SW 1271 (cell line): ENCODE measurements at regions not wholly inside any gene's neighbourhood (a gene's known extent, or its start where the extent isn't known, plus 50 kb on each side); places are given as distances from the start of the nearest gene placed in this dataset.
"Not testable (repeated sequence)": the region's sequence is repeated elsewhere in the genome, so short reads cannot be mapped to it uniquely, and the experiment has no call there.

ENCODE experiments used
- DNase-seq, 2 experiments: peaks; one replicate each; lab custom pipeline; 2025; lab: John Stamatoyannopoulos, UW

DNA sequence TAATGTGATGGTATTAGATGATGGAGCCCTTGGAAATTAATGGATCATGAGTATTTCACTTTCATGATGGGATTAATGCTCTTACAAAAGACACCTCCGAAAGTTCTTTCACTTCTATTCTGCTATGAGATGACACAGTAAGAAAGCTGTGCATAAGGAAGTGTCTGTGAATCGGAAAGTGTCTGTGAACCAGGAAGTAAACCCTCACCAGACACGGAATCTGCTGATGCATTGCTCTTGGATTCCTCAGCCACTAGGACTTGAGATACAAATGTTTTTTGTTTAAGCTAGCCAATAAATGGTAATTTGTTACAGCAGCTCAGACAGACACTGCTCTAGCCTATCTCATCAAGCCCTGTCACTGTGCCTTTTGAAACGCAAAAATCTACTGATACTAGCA is 440.4 kb upstream of the PRR20A start:
- DNase-seq = no peak

DNA sequence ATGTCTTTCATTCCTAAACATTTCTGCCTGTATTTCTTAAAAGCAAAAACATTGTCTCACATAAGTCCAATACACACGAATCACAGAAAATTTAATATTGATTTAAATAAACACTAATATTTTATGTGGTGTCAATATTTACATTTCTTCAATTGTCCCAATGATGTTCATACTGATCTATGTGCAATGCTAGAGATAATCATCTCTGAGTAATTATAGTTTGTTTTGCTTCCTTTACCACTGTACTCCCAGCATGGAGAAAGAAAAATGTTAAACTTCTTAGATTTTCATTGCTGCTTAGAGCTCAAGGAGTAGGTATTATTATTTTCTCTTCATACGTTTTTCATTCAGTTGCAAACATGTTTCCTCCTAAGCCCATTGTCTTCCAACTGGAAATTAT is 434.2 kb upstream of the PRR20A start:
- DNase-seq = no peak

DNA sequence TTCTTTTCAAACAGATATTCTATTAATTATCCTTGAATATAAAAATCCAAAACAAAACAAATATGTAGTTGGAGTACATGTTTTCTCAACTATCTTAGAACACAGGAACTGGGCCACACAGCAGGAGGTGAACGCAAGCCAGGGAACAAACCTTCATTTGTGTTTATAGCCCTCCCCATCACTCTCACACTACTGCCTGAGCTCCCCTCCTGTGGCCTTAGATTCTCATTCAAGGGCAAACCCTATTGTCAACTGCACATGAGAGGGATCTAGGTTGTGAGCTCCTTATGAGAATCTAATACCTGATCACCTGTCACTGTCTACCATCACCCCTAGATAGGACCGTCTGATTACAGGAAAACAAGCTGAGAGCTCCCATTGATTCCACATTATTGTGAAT is 427.1 kb upstream of the PRR20A start:
- DNase-seq = no peak

DNA sequence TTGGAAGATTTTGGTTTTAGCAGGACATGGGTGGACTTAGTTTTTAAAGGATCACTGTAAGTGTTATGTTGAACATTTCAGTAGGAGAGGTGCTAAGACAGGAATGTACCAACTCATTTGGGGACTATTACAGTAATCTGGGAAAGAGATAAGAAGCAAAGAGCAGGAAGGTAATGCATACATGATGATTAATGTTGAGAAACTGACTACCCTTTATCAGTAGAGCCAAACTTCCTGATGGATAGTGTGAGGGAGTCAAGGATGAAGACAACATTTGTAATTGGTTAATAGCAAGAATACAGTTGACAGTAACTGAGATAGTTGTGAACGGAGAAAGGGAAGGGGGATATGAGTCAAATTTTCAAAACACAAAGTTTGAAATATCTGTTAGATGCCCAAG is 421.9 kb upstream of the PRR20A start:
- DNase-seq = no peak

DNA sequence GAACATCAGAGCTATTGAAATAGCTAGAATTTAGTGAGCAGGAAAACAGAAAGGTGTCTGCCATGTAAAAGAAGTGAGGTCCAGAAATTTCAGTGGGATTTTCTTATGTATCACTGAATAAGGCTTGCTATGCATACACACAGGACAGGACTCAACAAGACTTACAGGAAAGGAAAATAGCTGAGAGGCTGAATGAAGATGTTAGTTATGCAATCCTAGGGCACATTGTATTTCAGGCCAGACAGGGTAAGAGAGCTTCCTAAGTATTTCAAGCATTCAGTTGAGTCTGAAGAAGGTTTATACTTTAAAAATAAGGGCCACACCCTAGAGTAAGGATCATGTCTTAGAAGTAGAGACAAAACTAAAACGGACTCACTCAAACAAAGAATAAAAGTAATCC is 419.9 kb upstream of the PRR20A start:
- DNase-seq = no peak

DNA sequence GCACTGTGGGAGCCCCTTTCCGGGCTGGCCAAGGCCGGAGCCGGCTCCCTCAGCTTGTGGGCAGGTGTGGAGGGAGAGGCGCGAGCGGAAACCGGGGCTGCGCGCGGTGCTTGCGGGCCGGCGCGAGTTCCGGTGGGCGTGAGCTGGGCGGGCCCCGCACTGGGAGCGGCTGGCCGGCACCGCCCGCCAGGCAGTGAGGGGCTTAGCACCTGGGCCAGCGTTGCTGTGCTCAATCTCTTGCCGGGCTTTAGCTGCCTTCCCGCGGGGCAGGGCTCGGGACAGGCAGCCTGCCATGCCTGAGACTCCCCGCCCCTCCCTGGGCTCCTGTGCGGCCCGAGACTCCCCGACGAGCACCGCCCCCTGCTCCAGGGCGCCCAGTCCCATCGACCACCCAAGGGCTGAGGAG is 405.2 kb upstream of the PRR20A start:
- DNase-seq = no peak

DNA sequence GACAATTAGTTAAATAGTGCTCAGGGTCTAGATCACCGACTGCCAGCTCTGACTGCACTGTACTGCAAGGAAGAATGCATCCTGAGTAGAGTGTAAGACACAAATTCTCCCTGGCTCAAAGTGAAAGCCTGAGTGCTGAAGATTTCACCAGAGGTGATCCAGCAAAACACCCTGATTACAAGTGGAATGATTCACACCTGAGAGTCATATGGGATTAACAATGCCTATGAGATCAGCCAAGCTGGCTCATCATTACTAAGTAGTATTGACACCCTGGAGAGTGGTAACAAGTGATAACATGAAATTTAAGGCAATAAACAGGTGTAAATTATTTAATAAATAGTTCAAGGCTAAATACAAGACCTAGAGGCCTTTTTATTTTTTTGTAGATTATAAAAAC is 403.8 kb upstream of the PRR20A start:
- no peak for DNase-seq

DNA sequence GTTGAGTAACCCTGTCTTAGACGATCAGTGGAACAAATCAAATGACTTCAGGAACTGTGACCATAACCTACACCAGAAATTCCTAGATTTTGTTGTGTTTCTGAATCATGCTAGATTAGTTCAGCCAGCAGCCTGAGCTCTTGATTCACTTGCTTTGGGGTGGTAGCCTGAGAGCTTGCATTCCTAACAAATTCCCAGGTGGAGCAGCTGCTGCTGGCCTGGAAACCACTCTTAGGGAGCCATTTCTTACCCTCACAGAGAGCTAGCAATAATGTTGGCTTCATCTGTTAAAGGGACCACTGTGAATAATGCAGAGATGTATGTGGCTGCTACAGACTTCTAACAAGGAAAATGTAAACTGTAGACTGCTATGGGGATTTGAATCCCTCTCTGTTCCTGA is 388.1 kb upstream of the PRR20A start:
- no peak for DNase-seq

DNA sequence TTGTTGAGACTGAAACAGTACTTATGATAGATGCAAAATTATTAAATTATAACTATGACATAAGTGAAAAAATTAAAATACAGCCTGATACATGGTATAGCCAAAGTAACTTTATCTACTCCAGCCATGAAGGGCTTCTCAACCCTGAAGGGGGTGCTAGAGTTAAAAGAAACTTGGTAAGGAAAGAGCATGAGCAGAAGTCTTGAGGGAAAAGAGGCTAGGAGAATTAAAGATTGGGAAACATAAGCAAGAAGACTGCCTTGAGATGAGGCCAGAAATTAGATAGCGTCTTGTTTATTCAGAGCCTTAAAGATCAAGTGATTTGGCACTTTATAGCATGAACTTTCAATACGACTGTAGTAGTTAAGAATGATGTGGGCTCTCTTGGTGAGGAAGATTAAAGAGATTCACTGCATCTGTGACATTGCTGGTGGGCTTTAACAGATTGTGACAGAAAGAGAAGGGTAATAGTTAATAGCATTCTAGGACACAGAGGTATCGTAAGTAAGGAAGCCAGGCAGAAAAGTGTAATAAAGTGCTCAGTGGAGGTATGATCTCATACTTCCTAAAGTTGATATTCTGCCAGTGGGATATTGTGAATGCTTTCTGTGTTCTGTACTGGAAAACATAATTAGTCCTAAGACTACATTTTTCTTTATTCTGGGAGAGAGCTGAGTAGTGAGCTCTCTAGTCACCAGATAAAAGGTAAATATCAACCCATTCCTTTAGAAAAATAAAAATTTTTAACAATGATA is 385.4 kb upstream of the PRR20A start:
- no peak for DNase-seq

DNA sequence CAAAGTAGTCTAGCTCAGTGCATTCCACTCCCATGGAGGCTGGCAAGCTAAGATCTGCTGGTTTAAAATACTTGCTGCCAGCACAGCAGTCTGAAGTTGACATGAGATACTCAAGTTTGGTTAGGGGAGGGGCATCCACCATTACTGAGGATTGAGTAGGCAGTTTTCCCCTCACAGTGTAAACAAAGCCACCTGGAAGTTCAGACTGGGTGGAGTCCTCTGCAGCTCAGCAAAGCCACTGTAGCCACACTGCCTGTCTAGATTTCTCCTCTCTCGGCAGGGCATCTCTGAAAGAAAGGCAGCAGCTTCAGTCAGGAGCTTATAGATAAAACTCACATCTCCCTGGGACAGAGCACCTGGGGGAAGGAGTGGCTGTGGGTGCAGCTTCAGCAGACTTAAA is 377.4 kb upstream of the PRR20A start:
- not testable (repeated sequence) for DNase-seq

DNA sequence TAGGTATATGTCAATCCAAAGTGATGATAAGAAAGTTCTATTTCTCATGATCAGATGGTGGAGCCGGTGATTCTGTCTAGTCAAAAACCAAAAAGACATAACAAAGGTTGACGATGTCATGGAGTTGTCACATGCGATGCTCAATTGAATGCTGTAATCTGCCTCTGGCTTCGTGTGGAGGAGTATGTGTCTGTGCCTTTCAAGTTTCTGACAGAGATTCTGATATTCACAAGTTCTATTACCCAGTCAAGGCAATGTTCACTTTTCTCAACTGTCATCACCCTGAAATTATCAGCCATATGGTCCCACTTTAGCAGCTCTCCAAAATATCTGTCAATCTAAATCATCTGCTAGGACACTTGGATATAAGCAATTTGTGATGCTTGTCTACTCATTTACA is 367.6 kb upstream of the PRR20A start:
- DNase-seq = no peak

DNA sequence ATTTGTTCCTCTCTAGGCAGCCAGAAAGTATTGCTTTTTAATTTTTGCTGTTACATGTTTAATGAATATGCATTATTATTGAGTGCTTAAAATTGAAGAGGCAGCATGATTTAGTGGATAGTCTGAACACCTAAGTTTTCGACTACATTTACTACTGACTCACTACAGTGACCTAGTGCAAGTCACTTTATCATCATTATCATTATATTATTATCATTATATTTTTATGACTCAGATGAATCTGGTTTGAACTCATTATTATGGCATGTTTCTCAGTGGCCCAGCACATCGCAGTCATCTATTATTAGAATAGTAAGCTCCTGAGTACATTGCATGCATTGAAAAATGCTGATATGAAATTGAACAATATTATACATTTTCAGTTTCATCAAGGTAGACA is 351.2 kb upstream of the PRR20A start:
- no peak for DNase-seq

DNA sequence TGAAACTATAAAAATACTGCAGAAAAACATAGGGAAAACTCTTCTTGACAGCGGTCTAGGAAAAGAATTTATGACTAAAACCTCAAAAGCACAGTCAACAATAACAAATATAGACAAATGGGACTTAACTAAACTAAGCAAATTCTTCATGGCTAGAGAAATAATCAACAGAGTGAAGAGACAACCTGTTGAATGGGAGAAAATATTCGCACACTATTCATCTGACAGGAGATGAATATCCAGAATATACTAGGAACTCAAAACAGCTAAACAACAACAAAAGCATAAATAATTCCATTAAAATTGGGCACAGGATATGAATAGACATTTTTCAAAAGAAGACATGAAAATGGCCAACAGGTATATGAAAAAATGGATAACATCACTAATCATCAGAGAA is 303.6 kb upstream of the PRR20A start:
- DNase-seq = no peak

DNA sequence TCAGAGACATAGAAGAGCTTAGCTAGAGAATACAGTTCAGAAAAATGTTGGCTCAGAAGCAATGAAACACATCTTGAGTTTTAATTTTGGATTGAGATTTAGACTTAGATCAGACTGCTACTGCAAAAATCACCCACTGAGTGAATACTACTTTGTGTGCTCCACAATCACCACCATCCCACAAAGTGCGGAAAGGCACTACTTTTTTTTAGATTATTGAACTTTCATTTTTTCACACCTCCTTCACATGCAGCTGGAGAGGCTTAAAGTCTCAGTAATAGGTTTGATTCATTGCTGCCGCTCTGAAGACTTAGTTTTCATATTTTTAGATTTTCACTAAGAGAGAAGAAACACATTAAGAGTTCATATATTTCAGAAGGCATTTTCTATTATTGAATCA is 289.9 kb upstream of the PRR20A start:
- no peak for DNase-seq

DNA sequence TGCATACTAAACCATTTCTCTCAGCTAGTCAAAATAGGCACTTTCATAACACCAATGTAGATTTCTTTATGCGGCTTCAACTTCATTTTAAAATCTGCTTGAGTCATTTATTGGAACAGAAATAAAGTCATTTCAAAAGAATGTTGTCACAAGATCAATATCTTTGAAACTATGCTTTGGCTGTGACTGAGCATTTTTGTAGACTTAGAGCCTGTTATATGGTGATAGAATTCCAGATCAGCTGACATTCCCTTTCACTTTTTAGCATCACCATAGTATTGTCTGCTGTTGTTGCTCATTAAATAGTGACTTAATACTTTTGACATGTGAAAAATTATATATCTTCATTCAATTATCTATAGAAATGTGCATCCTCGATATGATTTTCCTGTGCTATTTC is 279.2 kb upstream of the PRR20A start:
- DNase-seq = no peak

DNA sequence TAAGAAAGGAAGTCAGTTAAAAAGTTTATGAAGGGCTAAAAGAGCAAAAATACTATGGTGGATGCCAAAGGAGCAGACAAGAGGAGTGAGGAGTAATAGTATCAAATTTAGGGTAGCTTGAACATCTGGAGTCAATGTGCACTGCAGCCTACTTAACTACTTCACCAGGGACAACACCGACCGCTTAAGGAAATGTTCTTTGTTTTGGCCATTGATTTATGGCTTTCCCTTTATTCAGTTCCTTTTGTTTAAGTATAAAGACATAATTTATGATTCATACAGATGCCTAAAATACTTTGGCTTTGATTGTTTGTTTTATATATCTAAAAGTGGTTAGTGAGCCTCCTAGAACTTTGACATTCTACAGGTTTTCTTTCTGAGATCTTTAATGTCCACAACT is 276.3 kb upstream of the PRR20A start:
- DNase-seq = no peak

DNA sequence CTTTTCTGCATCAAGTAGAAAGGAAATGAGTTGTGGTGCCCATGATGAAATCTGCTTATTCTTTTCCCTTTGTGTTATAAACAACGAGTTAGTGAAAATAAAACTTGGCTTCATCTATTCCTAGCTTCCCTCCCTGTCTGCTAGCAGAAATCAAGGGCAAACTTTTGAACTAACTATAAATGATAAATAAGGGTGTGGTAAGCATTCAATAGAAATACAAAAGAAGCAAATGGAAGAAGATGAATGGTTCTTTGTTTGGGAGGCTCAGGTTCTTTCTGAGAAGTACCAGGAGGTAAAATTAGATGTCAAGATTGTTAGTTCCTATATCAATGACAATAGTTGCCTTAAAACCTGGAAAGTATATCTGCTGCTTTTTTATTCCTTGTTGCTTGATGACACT is 275.3 kb upstream of the PRR20A start:
- DNase-seq = no peak

DNA sequence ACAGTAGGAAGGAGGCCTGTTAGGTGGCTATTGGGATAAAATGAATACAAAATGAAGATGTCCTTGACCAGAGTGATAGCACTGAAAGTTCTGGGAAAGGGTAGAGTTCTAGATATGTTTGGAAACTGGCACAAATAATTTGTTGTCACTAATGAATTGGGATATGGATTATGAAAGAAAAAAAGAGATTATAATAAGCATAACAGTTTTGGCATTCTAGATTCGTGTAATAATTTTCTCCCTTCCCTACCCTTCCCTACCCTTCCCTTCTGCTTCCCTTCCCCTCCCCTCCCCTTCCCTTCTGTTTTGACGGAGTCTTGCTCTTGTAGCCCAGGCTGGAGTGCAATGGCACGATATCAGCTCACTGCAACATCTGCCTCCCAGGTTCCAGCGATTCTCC is 271.0 kb upstream of the PRR20A start:
- DNase-seq = no peak

DNA sequence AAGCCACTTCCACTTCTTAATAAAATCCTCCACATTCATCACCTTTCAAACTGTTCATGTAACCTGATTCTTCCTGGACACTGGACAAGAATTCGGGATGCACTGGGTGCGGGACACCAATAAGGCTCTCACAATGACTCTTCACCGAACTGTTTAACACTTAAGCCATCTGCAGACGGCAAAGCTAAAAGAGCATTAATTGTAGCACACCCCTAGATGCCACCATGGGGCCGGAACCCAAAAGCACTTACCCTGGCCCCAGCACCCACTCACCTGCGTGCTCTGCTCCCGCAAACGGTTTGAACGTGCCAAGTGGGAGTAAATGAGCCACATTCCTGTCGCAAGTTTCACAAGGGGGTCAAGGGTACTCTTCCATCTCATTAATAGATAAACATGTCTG is 254.3 kb upstream of the PRR20A start:
- DNase-seq = no peak

DNA sequence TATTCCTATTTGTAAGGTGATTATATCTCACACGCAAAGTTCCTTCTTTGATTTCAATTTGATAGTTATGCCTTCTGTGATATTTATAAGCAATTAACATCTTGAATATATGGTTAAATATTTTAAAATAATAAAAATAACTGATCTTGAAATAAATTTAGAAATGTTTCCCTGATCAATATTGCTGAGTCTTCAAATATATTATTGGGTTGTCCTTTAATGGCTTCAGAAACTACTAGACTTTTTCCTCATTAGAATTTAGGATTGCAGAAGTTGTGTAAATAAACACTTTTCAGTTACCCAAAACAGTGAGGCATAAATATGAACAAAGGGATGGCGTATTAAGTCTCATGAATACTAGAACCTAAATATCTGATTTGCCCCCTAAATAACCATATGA is 252.3 kb upstream of the PRR20A start:
- DNase-seq = no peak

DNA sequence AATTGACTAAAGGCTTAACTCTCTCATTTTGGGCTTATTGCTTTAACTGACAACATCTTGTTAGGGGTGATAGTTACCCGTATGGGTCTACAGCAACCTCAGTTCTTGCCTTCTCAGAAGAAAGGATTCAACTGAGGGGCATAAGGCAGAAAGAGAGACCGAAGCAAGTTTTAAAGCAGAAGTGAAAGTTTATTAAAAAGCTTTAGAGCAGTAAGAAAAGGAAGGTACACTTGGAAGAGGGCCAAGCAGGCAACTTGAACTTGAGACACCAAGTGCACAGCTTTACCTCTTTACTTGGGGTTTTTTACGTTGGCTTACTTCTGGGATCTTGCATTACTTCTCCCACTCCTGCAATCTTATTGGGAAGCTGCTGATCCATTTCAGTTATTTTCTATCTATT is 246.9 kb upstream of the PRR20A start:
- no peak for DNase-seq

DNA sequence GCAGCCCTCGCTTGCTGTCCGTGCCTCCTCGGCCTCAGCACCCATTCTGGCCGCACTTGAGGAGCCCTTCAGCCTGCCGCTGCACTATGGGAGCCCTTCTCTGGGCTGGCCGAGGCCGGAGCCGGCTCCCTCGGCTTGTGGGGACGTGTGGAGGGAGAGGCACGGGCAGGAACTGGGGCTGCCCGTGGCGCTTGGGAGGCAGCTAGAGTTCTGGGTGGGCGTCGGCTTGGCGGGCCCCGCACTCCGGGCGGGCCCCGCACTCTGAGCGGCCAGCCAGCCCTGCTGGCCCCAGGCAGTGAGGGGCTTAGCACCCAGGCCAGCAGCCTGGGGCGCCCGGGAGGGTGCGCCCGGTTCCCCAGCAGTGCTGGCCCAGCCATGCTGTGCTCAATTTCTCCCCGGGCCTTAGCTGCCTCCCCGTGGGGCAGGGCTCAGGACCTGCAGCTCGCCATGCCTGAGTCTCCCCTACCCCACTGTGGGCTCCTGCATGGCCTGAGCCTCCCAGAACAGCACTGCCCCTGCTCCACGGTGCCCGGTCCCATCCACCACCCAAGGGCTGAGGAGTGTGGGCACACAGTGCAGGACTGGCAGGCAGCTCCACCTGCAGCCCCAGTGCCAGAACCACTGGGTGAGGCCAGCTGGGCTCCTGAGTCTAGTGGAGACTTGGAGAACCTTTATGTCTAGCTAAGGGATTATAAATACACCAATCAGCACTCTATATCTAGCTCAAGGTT is 240.0 kb upstream of the PRR20A start:
- no peak for DNase-seq

DNA sequence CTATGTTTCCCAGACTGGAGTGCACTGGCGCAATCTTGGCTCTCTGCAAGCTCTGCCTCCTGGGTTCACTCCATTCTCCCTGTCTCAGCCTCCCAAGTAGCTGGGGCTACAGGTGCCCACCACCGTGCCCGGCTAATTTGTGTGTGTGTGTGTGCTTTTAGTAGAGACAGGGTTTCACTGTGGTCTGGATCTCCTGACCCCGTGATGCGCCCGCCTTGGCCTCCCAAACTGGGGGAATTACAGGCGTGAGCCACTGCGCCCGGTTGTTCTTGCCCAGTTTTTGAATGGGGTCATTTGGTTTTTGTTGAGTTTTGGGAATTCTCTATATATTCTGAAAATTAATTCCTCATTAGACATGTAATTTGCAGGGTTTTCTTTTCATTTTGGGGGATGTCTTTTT is 238.4 kb upstream of the PRR20A start:
- no peak for DNase-seq

DNA sequence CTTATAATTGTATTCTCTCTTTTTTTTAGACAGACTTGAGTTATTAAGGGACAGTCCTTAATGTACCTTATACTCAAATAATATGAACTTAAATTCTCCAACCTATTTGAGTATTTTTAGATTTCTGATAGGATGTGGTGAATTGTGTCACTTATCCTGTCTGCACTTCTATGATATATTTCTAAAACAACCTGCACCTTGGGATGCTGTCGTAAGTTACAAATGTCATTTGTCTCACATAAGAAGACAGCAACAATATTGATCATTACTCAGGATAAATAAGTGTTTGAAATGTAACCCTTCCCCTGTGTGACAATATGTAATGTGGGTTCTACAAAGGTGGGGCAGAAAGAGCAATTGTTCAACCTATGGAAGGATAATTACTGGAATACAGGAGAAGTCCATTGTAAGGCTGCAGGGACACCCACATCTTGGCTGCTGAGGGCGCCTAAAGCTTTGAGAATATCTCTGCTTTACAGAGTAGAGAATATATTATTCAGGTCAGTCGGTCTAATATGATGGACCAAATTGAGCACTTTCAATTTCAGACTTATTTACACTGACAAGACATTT is 236.9 kb upstream of the PRR20A start:
- no peak for DNase-seq
